Naive B cell (primary cell): ENCODE measurements at regions not wholly inside any gene's neighbourhood (a gene's known extent, or its start where the extent isn't known, plus 50 kb on each side); places are given as distances from the start of the nearest gene placed in this dataset.
"Not testable (repeated sequence)": the region's sequence is repeated elsewhere in the genome, so short reads cannot be mapped to it uniquely, and the experiment has no call there.

Source experiments
- ATAC-seq, 2 donors: fragments of 150-1000 bp; cut with Tn5 transposase; 2 replicates each; pipeline ENCODE4 v1.10.0; 2021; ENCODE audit warnings: low read depth in 2 of 2, mild to moderate bottlenecking in 2 of 2, moderate library complexity in 2 of 2
- DNase-seq: peaks from one replicate; pipeline ENCODE4 v3.0.0; 2022
- H3K27ac Mint-ChIP-seq, 6 donors: one replicate each; pipeline ENCODE4 v1.8.0; 2020 to 2022; ENCODE audit warnings: mild to moderate bottlenecking in 6 of 6, mixed read lengths in 6 of 6, moderate library complexity in 5 of 6, inconsistent platforms in 2 of 6
- H3K27me3 Mint-ChIP-seq, 3 donors: one replicate each; pipeline ENCODE4 v1.8.0; 2021 to 2022; ENCODE audit warnings: mixed read lengths in 3 of 3, mild to moderate bottlenecking in 1 of 3
- H3K36me3 Mint-ChIP-seq, 2 donors: one replicate each; pipeline ENCODE4 v1.8.0; 2020 to 2022; ENCODE audit warnings: mixed read lengths in 2 of 2, inconsistent platforms in 1 of 2, mild to moderate bottlenecking in 1 of 2
- H3K4me1 Mint-ChIP-seq, 3 donors: one replicate each; pipeline ENCODE4 v1.8.0; 2020 to 2022; ENCODE audit warnings: mixed read lengths in 3 of 3, inconsistent platforms in 1 of 3, mild to moderate bottlenecking in 1 of 3, moderate library complexity in 1 of 3
- H3K4me3 Mint-ChIP-seq, 8 donors: one replicate each; pipeline ENCODE4 v1.8.0; 2020 to 2022; ENCODE audit warnings: mild to moderate bottlenecking in 8 of 8, mixed read lengths in 8 of 8, moderate library complexity in 8 of 8, inconsistent platforms in 2 of 8
- H3K9me3 Mint-ChIP-seq, 7 donors: one replicate each; pipeline ENCODE4 v1.8.0; 2020 to 2022; ENCODE audit warnings: mixed read lengths in 7 of 7, mild to moderate bottlenecking in 5 of 7, inconsistent platforms in 2 of 7, moderate library complexity in 1 of 7

DNA sequence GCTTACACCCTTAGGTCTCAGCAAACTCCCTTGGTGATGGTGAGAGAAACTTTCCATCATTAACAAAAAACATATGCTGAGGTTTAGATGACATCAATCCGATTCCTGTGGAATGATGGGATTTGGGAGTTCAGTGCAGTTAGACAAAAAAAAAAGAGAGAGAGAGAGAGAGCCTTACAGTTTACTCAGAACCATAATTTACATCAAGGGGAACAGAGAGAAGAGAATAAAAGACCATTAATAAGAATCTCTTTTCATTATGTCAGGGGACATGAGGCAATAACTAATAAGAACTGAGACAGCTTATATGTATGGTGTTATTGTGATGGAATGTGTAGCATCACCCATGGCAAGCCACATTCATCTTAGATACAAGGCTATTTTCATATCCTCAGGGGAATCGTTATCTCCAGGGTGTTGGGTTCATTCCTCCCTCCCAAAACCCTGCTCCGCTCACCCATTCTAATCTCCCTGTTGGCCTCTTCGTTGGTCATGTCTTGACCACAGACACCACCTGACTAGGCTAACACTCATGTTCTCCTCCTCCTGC, 175.7 kb upstream of the MXRA5 start:
- no peak overlapping the region for H3K4me3 Mint-ChIP-seq
- DNase-seq (no peak), ATAC-seq (no peak)
- H3K9me3 Mint-ChIP-seq: peaks cover 0 to 5% (median 0%) of the 10 kb centered on the region in 7 donors
- no peaks in the 10 kb centered on the region for H3K4me1 Mint-ChIP-seq
- H3K27me3 Mint-ChIP-seq: no peaks in the 10 kb centered on the region
- H3K27ac Mint-ChIP-seq: no peak overlapping the region
- no peaks in the 10 kb centered on the region for H3K36me3 Mint-ChIP-seq

DNA sequence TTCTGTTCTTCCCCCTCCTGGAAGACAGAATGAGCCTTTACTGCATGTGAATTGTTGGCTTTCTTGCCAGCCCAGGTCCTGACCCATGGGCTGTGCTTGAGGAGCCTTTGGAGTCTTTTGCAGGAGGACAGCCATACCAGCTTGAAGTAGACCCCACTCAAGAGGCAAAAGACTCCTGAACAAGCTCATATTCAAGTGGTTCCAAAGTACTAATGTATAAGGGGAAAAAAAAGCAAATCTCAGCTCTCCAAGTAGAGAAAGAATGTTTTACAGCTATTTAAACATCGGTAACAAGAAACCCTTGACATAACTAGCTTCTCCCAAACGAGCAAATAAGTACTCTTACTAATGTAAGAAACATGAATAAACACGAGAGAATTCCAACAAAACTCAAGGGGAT, 174.9 kb upstream of the MXRA5 start:
- Mint-ChIP-seq H3K4me3 (no peak overlapping the region), H3K27me3 (no peaks in the 10 kb centered on the region), H3K36me3 (no peaks in the 10 kb centered on the region), H3K27ac (no peak overlapping the region), H3K4me1 (no peaks in the 10 kb centered on the region), H3K9me3 (peaks cover 0 to 5% (median 0%) of the 10 kb centered on the region in 7 donors)
- ATAC-seq: no peak
- no peak for DNase-seq

DNA sequence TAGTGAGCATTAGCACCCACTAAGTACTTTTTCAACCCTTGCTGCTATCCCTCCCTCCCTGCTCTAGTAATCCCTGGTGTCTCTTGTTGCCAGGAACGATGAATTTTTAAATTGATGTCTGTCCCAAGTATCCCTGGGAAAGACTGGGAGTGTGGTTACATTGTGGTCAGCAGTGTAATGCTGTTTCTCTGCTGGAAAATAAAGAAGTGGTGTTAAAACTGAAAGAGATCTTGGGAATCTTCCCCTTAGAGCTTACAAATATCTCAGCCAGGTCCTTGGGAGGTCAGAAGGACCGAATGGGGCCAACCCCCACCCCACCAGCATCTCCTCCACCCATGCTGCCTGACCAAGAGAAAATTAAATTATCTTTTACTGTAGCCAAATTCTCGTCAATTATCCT, 174.5 kb upstream of the MXRA5 start:
- Mint-ChIP-seq H3K9me3 (peaks cover 0 to 5% (median 0%) of the 10 kb centered on the region in 7 donors), H3K36me3 (no peaks in the 10 kb centered on the region), H3K27me3 (no peaks in the 10 kb centered on the region), H3K4me3 (no peak overlapping the region), H3K27ac (no peak overlapping the region), H3K4me1 (no peaks in the 10 kb centered on the region)
- DNase-seq: no peak
- ATAC-seq: no peak

DNA sequence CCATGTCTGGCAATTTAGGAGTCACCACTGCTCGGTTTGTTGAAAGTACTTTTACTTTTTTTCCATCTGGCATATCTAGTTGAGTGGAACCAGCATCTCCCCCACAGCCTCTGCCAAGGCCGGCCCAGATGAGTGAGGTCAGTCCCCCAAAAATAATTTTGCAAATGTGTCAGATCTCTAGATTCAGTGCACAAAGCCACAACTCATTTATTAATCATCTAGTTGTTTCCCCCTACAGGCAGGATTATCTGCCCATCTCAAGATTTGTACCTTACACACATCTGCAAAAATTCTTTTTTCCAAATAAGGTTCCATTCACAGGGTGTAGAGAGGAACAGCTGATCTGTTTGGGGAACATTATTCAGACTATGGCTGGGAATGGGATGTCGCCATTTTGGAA, 174.0 kb upstream of the MXRA5 start:
- Mint-ChIP-seq H3K4me1 (no peaks in the 10 kb centered on the region), H3K4me3 (no peak overlapping the region), H3K27me3 (no peaks in the 10 kb centered on the region), H3K27ac (peak overlapping the region in 1 of 6 donors; percentile 3), H3K36me3 (no peaks in the 10 kb centered on the region), H3K9me3 (peaks cover 0 to 5% (median 0%) of the 10 kb centered on the region in 7 donors)
- DNase-seq: no peak
- ATAC-seq: no peak

DNA sequence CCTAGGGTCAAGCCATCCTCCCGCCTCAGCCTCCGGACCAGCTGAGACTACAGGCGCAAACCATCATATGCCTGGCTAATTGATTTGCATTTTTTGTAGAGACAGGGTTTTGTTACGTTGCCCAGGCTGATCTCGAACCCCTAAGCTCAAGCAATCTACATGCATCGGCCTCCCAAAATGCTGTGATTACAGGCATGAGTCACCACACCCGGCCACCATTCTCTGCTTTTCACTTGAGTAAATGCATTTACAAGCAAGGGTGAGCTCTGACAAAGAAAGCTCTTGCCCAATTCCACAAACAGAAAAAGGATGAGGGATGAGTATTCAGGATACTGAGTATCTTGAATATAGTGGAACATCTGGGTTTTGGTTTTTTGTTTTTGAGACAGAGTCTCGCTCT, 172.9 kb upstream of the MXRA5 start:
- H3K36me3 Mint-ChIP-seq, H3K9me3 Mint-ChIP-seq: not testable (repeated sequence)

DNA sequence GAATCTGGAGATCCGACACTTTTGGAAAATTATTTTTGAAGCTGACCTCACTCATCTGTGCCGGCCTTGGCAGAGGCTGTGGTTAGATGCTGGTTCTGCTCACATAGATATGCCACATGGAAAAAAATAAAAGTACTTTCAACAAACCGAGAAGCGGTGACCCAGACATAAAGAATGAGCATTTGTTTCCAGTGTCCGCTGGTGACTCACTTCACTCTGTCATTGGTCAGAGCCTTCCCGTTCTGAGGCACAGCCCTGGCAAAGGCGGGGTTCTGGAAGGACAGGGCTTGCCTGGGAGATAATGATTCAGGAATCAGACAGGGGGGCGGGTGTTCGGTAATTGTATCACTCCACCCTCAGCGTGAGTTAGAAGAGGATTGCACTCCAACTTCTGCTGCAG, 172.4 kb upstream of the MXRA5 start:
- Mint-ChIP-seq H3K9me3 (peaks cover 0 to 5% (median 0%) of the 10 kb centered on the region in 7 donors), H3K27me3 (no peaks in the 10 kb centered on the region), H3K36me3 (no peaks in the 10 kb centered on the region), H3K27ac (no peak overlapping the region), H3K4me1 (no peaks in the 10 kb centered on the region), H3K4me3 (no peak overlapping the region)
- DNase-seq (no peak), ATAC-seq (no peak)

More for the DNA sequence above, 172.9 kb upstream of the MXRA5 start:
- H3K4me1 Mint-ChIP-seq, DNase-seq, H3K4me3 Mint-ChIP-seq, ATAC-seq, H3K27me3 Mint-ChIP-seq, H3K27ac Mint-ChIP-seq: not testable (repeated sequence)

DNA sequence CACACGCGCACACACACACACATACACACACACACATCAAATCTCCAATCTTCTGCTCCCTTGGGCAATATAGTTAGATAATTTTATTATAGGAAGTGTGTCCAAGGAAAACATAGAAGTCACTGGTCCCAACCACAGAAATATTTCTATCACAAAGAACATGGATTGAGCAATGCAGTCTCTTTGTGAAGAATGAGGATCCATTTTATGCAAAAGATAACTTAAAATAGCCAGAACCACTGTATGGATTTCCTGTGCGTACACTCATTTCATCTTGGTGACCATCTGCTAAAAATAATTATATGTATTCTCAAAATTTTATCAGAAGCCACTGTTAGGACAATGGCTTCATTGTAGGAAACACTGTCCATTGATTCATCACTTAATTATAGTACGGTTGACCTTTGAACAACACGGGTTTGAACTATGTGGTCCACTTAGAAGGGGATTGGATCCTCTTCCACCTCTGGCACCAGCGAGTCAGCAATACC, 169.6 kb upstream of the MXRA5 start:
- Mint-ChIP-seq H3K27ac (no peak overlapping the region), H3K27me3 (no peaks in the 10 kb centered on the region), H3K9me3 (peaks cover 0 to 5% (median 0%) of the 10 kb centered on the region in 7 donors), H3K4me3 (no peak overlapping the region), H3K36me3 (no peaks in the 10 kb centered on the region), H3K4me1 (no peaks in the 10 kb centered on the region)
- no peak for ATAC-seq
- DNase-seq: no peak

DNA sequence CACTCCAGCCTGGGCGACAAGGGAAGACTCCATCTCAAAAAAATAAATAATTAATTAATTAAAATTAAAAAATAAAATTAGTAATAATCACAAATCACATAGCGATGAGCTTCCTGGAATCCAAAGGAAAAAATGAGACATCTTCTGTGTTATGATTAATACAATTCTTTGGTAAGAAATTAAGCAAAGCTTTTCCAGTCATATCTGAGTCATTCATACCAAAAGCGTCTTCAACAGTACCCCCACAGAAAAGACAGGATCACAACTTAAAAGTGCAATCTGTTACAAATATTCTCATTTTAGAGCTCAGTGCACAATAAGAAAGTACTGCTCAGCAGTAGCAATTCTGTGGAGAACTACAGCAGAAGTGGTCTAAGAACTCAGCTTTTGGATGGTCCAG, 168.5 kb upstream of the MXRA5 start:
- Mint-ChIP-seq H3K27me3 (no peaks in the 10 kb centered on the region), H3K36me3 (no peaks in the 10 kb centered on the region), H3K27ac (no peak overlapping the region), H3K4me3 (no peak overlapping the region), H3K9me3 (peaks cover 0 to 5% (median 0%) of the 10 kb centered on the region in 7 donors), H3K4me1 (no peaks in the 10 kb centered on the region)
- no peak for DNase-seq
- ATAC-seq: no peak

DNA sequence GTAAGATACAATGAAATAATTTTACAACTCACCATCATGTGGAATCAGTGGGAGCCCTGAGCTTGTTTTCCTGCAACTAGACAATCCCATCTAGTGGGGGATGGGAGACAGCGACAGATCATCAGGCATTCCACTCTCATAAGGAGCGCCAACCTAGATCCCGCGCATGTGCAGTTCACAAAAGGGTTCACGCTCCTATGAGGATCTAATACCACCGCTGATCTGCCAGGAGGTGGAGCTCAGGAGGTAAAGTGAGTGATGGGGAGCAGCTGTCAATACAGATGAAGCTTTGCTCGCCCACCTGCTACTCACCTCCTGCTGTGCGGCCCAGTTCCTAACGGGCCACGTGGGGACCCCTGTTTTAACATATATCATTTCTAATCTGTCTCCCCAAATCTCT, 165.7 kb upstream of the MXRA5 start:
- H3K4me3 Mint-ChIP-seq, H3K27ac Mint-ChIP-seq, ATAC-seq, DNase-seq, H3K4me1 Mint-ChIP-seq, H3K36me3 Mint-ChIP-seq, H3K27me3 Mint-ChIP-seq: not testable (repeated sequence)
- peaks cover 0 to 21% (median 3%) of the 10 kb centered on the region in 7 donors for H3K9me3 Mint-ChIP-seq

DNA sequence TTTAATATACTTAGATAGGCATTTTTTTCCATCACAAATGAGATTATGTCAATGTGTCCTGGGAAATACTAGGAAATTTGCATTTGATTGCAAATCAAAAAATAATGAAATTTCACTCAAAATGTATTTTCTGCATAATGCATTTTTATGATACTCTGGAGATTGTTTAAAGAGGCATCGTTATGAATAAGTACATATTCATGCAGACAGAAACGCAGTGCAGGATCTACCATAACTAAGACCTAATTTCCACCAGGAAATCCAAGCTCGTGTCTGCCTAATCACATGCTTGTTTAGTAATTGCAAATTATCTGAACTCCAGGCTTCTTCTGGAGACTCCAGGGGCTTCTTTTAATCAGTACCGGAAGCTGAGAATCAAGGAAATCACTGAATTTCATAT, 163.5 kb upstream of the MXRA5 start:
- Mint-ChIP-seq H3K9me3 (peaks cover 0 to 22% (median 4%) of the 10 kb centered on the region in 7 donors), H3K4me3 (no peak overlapping the region), H3K27me3 (no peaks in the 10 kb centered on the region), H3K27ac (no peak overlapping the region), H3K36me3 (no peaks in the 10 kb centered on the region), H3K4me1 (no peaks in the 10 kb centered on the region)
- no peak for DNase-seq
- no peak for ATAC-seq

DNA sequence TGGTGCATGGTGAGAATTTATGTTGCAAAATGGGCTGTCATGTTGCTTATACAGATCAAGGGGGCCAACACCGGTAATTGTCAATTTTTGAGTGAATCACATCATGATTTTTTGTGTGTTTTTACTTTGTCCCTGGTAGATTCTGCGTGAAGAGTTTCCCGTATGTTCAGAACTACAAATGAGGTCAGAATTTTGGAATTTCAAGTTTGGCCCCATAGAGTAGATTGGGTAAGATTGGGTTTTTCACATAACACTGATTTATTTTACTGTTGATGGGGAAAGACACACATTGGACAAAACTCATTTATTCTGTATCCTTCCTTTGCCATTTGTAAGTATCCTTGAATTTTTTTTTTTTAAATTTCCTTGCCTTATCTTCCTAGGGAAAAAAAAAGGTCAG, 158.5 kb upstream of the MXRA5 start:
- Mint-ChIP-seq H3K4me3 (no peak overlapping the region), H3K36me3 (no peaks in the 10 kb centered on the region), H3K27me3 (no peaks in the 10 kb centered on the region), H3K9me3 (peaks cover 0 to 34% (median 7%) of the 10 kb centered on the region in 7 donors), H3K27ac (no peak overlapping the region), H3K4me1 (no peaks in the 10 kb centered on the region)
- no peak for ATAC-seq
- DNase-seq: no peak

DNA sequence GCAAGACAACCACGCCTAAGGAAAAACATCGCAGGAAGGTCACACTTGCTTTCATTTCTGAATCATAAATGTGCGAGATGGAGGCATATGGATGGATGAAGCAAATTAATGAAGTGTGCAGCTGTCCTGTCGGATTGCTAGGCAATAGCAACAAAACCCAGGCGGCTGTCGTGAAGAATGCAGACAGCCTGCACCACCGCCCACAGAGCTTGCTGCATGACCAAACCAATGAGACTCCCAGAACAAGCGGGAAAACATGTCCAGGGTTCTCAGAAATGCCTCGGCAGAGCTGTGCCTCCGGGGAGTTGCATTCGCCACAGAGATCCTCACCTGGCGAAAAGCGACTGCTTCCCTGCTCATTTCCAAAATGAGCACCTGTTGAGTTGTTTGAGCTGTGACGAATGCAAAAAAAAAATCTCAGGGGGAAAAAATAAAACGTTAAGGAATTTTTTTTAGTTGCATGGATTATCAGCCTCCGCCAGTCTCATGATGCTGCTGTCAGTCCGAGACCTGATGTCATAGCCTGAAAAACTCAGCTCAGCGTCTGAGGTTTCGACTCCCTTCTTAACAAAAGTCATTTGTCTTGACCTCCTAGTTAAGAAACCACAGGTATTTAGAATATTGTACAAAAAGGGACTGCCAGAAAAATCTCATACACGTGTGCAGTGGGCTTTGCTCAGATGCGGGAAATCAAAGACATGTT, 155.5 kb upstream of the MXRA5 start:
- no peaks in the 10 kb centered on the region for H3K4me1 Mint-ChIP-seq
- H3K27ac Mint-ChIP-seq: no peak overlapping the region
- no peak for DNase-seq
- no peak for ATAC-seq
- peaks cover 0 to 12% (median 4%) of the 10 kb centered on the region in 7 donors for H3K9me3 Mint-ChIP-seq
- peaks cover 0 to 8% (median 0%) of the 10 kb centered on the region in 3 donors for H3K27me3 Mint-ChIP-seq
- no peaks in the 10 kb centered on the region for H3K36me3 Mint-ChIP-seq
- peak overlapping the region in 1 of 8 donors; percentile 41 for H3K4me3 Mint-ChIP-seq

DNA sequence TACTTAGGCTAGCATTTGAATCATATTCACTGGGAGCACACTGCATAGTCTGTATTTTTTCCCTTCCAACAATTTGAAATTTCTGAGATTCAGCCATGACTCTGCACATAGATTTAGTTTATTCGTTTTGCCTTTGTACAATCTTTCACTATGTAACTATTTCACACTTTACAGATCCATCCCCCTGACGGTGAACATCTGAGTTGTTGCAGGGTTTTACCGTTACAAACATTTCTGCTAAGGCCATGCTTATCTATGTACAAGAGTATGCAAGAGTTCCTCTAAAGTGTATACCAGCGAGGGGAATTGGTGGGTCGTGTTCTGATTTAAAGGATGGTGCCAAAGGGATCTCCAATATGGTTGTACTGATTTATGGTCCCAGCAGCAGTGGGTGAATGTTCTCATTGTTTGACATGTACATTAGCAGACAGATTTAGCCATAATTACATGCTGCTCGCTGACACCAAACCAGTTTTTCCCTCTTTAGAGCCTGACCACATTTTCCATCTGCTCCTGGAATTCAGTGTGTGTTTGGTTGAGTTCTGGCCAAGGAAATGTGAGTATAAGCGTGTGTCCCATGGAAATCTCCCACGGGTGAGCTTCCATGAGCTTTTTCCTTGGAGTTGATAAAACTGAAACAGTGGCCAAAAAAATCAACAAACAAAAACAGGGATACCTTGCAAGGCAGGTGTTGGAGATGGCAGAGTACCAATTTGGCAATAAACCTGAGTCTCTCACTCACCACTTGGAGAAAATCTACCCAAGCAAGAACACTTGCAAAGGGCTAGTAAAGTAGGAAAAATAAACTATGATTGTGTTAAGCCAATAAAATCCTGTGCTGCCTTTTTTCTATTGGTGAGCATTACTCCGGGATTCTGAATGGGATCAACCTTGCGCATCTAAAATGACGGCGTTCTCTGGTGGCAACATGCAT, 149.7 kb upstream of the MXRA5 start:
- H3K9me3 Mint-ChIP-seq: peaks cover 3 to 19% (median 9%) of the 10 kb centered on the region in 7 donors
- not testable (repeated sequence) for H3K4me3 Mint-ChIP-seq, H3K27me3 Mint-ChIP-seq, DNase-seq, H3K27ac Mint-ChIP-seq, ATAC-seq, H3K4me1 Mint-ChIP-seq, H3K36me3 Mint-ChIP-seq
